GM12878 (cell line): ENCODE measurements at regions not wholly inside any gene's neighbourhood (a gene's known extent, or its start where the extent isn't known, plus 50 kb on each side); places are given as distances from the start of the nearest gene placed in this dataset.
"Not testable (repeated sequence)": the region's sequence is repeated elsewhere in the genome, so short reads cannot be mapped to it uniquely, and the experiment has no call there.

ENCODE experiments used
- ATAC-seq: fragments of 200-7000 bp; cut with Tn5 transposase; 3 replicates; pipeline ENCODE4 v1.9.1; 2020; ENCODE audit warnings: mild to moderate bottlenecking, moderate library complexity
- BruUV-seq: library from RNA; stranded (reverse); fragments of 400-500 nt; replicated peaks from 2 replicates; lab custom pipeline; 2021; lab: Mats Ljungman, UMichigan
- CTCF ChIA-PET: fragments of 300-600 bp; sonication (Branson Sonifier 250); formaldehyde crosslinking; extraction: SDS; loops from one replicate; lab custom pipeline; 2021; ENCODE audit warnings: inconsistent platforms; lab: Yijun Ruan, JAX
- POLR2A ChIA-PET: fragments of 350-600 bp; formaldehyde crosslinking; extraction: SDS; loops from one replicate; lab custom pipeline; 2021; ENCODE audit warnings: inconsistent platforms; lab: Charles Lee
- RAD21 ChIA-PET: fragments of 300-600 bp; sonication (Branson Sonifier 250); formaldehyde crosslinking; loops from one replicate; lab custom pipeline; 2023; ENCODE audit warnings: antibody characterized with exemption; ENCODE audit not compliant: unreplicated experiment; lab: Charles Lee
- SMC1A ChIA-PET: fragments of 300-600 bp; sonication (Branson Sonifier 250); formaldehyde crosslinking; loops from one replicate; lab custom pipeline; 2023; ENCODE audit not compliant: unreplicated experiment, uncharacterized antibody; lab: Charles Lee
- DNase-seq: peaks from one replicate; pipeline ENCODE4 v3.0.0-alpha.2; 2011; ENCODE audit warnings: low read depth, low spot score
- FAIRE-seq: peaks from 3 replicates; lab custom pipeline; 2011; peaks lifted over from hg19 to GRCh38; lab: Jason Lieb, UNC
- H2AFZ ChIP-seq: 2 replicates; pipeline ENCODE4 v1.6.0; 2011; ENCODE audit warnings: low read depth, low read length, control low read depth; ENCODE audit not compliant: control insufficient read depth
- H3K27ac ChIP-seq: 2 replicates; pipeline ENCODE4 v1.5.1; 2011; ENCODE audit warnings: control low read depth; ENCODE audit not compliant: control insufficient read depth, insufficient read depth
- H3K27me3 ChIP-seq, 2 experiments: replicated peaks in 1 of 2; 2 replicates each; pipeline versions ENCODE4 v1.6.0 to v1.6.1; 2011; ENCODE audit warnings: low read length in 1 of 2; ENCODE audit not compliant: control insufficient read depth in 2 of 2, insufficient read depth in 2 of 2
- H3K36me3 ChIP-seq, 2 experiments: 2 replicates each; pipeline ENCODE4 v1.5.1; 2011; ENCODE audit warnings: low read length in 1 of 2; ENCODE audit not compliant: control insufficient read depth in 2 of 2, insufficient read depth in 2 of 2
- H3K4me1 ChIP-seq: 2 replicates; pipeline ENCODE4 v1.6.1; 2011; ENCODE audit warnings: mild to moderate bottlenecking, low read length, moderate library complexity, mixed read lengths; ENCODE audit not compliant: control insufficient read depth, insufficient read depth
- H3K4me2 ChIP-seq: 2 replicates; pipeline ENCODE4 v1.6.0; 2011; ENCODE audit warnings: control low read depth; ENCODE audit not compliant: control insufficient read depth, insufficient read depth
- H3K4me3 ChIP-seq: fragments of 200-600 bp; sonication (generic); 2 replicates; pipeline ENCODE4 v1.5.1; 2016
- H3K79me2 ChIP-seq: 2 replicates; pipeline ENCODE4 v1.6.0; 2011; ENCODE audit warnings: low read length; ENCODE audit not compliant: control insufficient read depth, insufficient read depth
- H3K9ac ChIP-seq: 2 replicates; pipeline ENCODE4 v1.8.0; 2011; ENCODE audit warnings: low read length, control low read depth, mixed read lengths; ENCODE audit not compliant: control insufficient read depth, insufficient read depth
- H3K9me3 ChIP-seq: replicated peaks from 3 replicates; pipeline ENCODE4 v1.5.1; 2011; ENCODE audit warnings: mild to moderate bottlenecking, low read length; ENCODE audit not compliant: control insufficient read depth, insufficient read depth
- H4K20me1 ChIP-seq: 2 replicates; pipeline ENCODE4 v1.6.0; 2011; ENCODE audit not compliant: control insufficient read depth, insufficient read depth
- MTA3 ChIP-seq: IDR thresholded peaks from 2 replicates; pipeline ENCODE4 v1.6.1; 2012; ENCODE audit warnings: low read length, inconsistent platforms, borderline replicate concordance
- NFIC ChIP-seq: IDR thresholded peaks from 2 replicates; pipeline ENCODE4 v1.6.1; 2012; ENCODE audit warnings: low read depth, mild to moderate bottlenecking, inconsistent platforms, low read length, moderate library complexity
- RFX5 ChIP-seq: IDR thresholded peaks from 2 replicates; pipeline ENCODE4 v1.6.1; 2011; ENCODE audit warnings: low read depth, low read length, improper control_type of control experiment
- WGBS: methylation state at CpG from one replicate; pipeline ENCODE4 v1.1.6; 2016; ENCODE audit warnings: low lambda C conversion rate; ENCODE audit not compliant: insufficient replicate concordance, insufficient coverage; ENCODE audit errors: missing lambda C conversion rate; 5-methylcytosine and 5-hydroxymethylcytosine counted together
- in situ Hi-C: fragments of 300-500 bp; cut with MboI; formaldehyde crosslinking; loops from 9 replicates; pipeline ENCODE4 v1.14.3; 2018; ENCODE audit warnings: mixed read lengths
- intact Hi-C: fragments of 100-400 bp; cut with micrococcal nuclease; formaldehyde crosslinking; loops from one replicate; pipeline ENCODE4 v1.14.2; 2022; ENCODE audit not compliant: unreplicated experiment

- no peaks in the 10 kb centered on the region for H4K20me1 ChIP-seq
- WGBS = no CpG with 5 or more reads among the region's 3 CpGs
- ChIA-PET RAD21 (no interaction called here), SMC1A (no interaction called here), POLR2A (no interaction called here), CTCF (no interaction called here)
- ATAC-seq = no peak
- H3K9me3 ChIP-seq = no peaks in the 10 kb centered on the region
- no peaks in the 10 kb centered on the region for H3K36me3 ChIP-seq
- H3K79me2 ChIP-seq = no peaks in the 10 kb centered on the region
- no TSS peak for BruUV-seq
- no peak for FAIRE-seq
- no peak overlapping the region for H3K4me3 ChIP-seq
- no peak for DNase-seq
- no peaks in the 10 kb centered on the region for H3K27me3 ChIP-seq
- no peak overlapping the region for H3K4me2 ChIP-seq
- H3K9ac ChIP-seq = no peak overlapping the region
- H3K27ac ChIP-seq = no peak overlapping the region
- H2AFZ ChIP-seq = no peak overlapping the region
- TF ChIP-seq MTA3 (no peak), RFX5 (no peak), NFIC (no peak)
- intact Hi-C loops (no loop called here), in situ Hi-C loops (loop anchor here (25.0 kb wide), 1 partner anchor 360 kb away; no protein-coding TSS in a partner anchor)
- H3K4me1 ChIP-seq = no peaks in the 10 kb centered on the region
These were observed 495.4 kb downstream of the TMEM121 start for GRCh38 chr14:106021832-106022231.

GRCh38 chr14:106022648-106023047 lies 496.3 kb downstream of the TMEM121 start:
- DNase-seq, FAIRE-seq, H2AFZ ChIP-seq, H3K9ac ChIP-seq, H3K4me3 ChIP-seq, H3K4me2 ChIP-seq, CTCF ChIA-PET, H3K79me2 ChIP-seq, POLR2A ChIA-PET, H3K36me3 ChIP-seq, BruUV-seq, SMC1A ChIA-PET, ATAC-seq, H3K27ac ChIP-seq, H3K9me3 ChIP-seq, H3K4me1 ChIP-seq, H4K20me1 ChIP-seq, intact Hi-C loops, H3K27me3 ChIP-seq, RAD21 ChIA-PET: not testable (repeated sequence)
- in situ Hi-C loops = loop anchor here (25.0 kb wide), 1 partner anchor 360 kb away; no protein-coding TSS in a partner anchor
- no CpG with 5 or more reads among the region's 5 CpGs for WGBS
